Omental fat pad (tissue), 3 donors: ENCODE measurements at regions not wholly inside any gene's neighbourhood (a gene's known extent, or its start where the extent isn't known, plus 50 kb on each side); places are given as distances from the start of the nearest gene placed in this dataset.

Source experiments
- ATAC-seq: fragments of 150-250 bp; one replicate; pipeline ENCODE4 v1.9.1; 2016; ENCODE audit warnings: mild to moderate bottlenecking, moderate library complexity; ENCODE audit not compliant: low FRiP score
- DNase-seq: peaks from one replicate; pipeline ENCODE4 v3.0.0-alpha.2; 2019; ENCODE audit warnings: low spot score
- TF ChIP-seq, protein P1 (sequence below), 3 donors: fragments of 450-650 bp; IDR thresholded peaks; one replicate each; pipeline ENCODE4 v1.5.1; 2016 to 2017; ENCODE audit warnings: antibody characterized with exemption in 3 of 3, mild to moderate bottlenecking in 3 of 3, moderate library complexity in 2 of 3

DNA sequence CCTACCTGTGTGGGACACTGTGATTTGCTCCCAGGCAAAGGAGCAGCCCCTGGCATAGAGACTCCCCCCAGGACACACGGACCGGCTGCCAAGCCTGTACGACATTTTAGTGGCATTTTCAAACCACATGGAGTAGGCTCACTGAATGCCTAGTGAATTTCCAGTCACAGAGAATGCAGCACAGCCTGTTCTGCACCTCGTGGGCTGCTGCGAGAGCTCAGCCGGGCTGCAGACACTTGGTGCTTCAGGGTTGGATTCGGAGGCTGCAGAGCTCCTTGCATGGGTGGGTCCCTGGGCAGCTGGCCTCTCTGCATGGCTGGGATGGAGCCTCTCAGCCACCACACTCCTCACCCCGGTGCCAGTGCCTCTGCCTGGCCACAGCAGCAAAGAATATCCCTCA, 51.2 kb upstream of the HNF1B start:
- ATAC-seq (no peak), DNase-seq (no peak)
- TF ChIP-seq, protein P1, sequence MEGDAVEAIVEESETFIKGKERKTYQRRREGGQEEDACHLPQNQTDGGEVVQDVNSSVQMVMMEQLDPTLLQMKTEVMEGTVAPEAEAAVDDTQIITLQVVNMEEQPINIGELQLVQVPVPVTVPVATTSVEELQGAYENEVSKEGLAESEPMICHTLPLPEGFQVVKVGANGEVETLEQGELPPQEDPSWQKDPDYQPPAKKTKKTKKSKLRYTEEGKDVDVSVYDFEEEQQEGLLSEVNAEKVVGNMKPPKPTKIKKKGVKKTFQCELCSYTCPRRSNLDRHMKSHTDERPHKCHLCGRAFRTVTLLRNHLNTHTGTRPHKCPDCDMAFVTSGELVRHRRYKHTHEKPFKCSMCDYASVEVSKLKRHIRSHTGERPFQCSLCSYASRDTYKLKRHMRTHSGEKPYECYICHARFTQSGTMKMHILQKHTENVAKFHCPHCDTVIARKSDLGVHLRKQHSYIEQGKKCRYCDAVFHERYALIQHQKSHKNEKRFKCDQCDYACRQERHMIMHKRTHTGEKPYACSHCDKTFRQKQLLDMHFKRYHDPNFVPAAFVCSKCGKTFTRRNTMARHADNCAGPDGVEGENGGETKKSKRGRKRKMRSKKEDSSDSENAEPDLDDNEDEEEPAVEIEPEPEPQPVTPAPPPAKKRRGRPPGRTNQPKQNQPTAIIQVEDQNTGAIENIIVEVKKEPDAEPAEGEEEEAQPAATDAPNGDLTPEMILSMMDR (IDR thresholded peaks at IDR 0.05): no peak
